NCI-H2227 (cell line): ENCODE measurements at regions not wholly inside any gene's neighbourhood (a gene's known extent, or its start where the extent isn't known, plus 50 kb on each side); places are given as distances from the start of the nearest gene placed in this dataset.

Experiments
- DNase-seq: peaks from one replicate; lab custom pipeline; 2025; ENCODE audit not compliant: unreplicated experiment; lab: John Stamatoyannopoulos, UW

- DNase-seq, result no peak
These were observed 57.4 kb upstream of the EPB41L3 start for GRCh38 chr18:5601188-5601624.

- peak; percentile 5 for DNase-seq
These were observed 56.7 kb upstream of the EPB41L3 start for GRCh38 chr18:5600378-5601071.

GRCh38 chr18:5596585-5596984 lies 52.8 kb upstream of the EPB41L3 start:
- DNase-seq, result no peak
